Neural crest cell (in vitro differentiated cells): ENCODE measurements at regions not wholly inside any gene's neighbourhood (a gene's known extent, or its start where the extent isn't known, plus 50 kb on each side); places are given as distances from the start of the nearest gene placed in this dataset.

Experiments
- DNase-seq: peaks from one replicate; pipeline ENCODE4 v3.0.0; 2021; ENCODE audit warnings: low read depth, mixed read lengths, low spot score
- H3K27ac Mint-ChIP-seq: one replicate; pipeline ENCODE4 v1.8.0; 2021; ENCODE audit warnings: mild to moderate bottlenecking, mixed read lengths; ENCODE audit not compliant: unreplicated experiment
- H3K27me3 Mint-ChIP-seq: 2 replicates; pipeline ENCODE4 v1.8.0; 2021; ENCODE audit warnings: low read depth, mild to moderate bottlenecking, mixed read lengths
- H3K36me3 Mint-ChIP-seq: 2 replicates; pipeline ENCODE4 v1.8.0; 2021; ENCODE audit warnings: low read depth, mild to moderate bottlenecking, mixed read lengths
- H3K4me1 Mint-ChIP-seq: 2 replicates; pipeline ENCODE4 v1.8.0; 2021; ENCODE audit warnings: mixed read lengths
- H3K4me3 Mint-ChIP-seq: one replicate; pipeline ENCODE4 v1.8.0; 2021; ENCODE audit warnings: mild to moderate bottlenecking, mixed read lengths
- H3K9me3 Mint-ChIP-seq: 2 replicates; pipeline ENCODE4 v1.8.0; 2021; ENCODE audit warnings: mixed read lengths
- CTCF ChIP-seq: fragments of 200-600 bp; sonication (generic); conservative IDR thresholded peaks from 2 replicates; pipeline ENCODE4 v1.5.0; 2021; ENCODE audit warnings: antibody characterized with exemption, mild to moderate bottlenecking

GRCh38 chr3:84008623-84009022, 950.2 kb upstream of the CADM2 start:
- no peaks in the 10 kb centered on the region for H3K27me3 Mint-ChIP-seq
- no peak for TF ChIP-seq CTCF
- no peaks in the 10 kb centered on the region for H3K36me3 Mint-ChIP-seq
- no peak overlapping the region for H3K27ac Mint-ChIP-seq
- no peak for DNase-seq
- peaks cover 4% of the 10 kb centered on the region for H3K9me3 Mint-ChIP-seq
- no peaks in the 10 kb centered on the region for H3K4me1 Mint-ChIP-seq
- H3K4me3 Mint-ChIP-seq, result no peak overlapping the region

GRCh38 chr3:84023842-84024241, 934.9 kb upstream of the CADM2 start:
- Mint-ChIP-seq H3K4me1 (no peaks in the 10 kb centered on the region), H3K36me3 (no peaks in the 10 kb centered on the region), H3K4me3 (no peak overlapping the region), H3K27me3 (no peaks in the 10 kb centered on the region), H3K9me3 (no peaks in the 10 kb centered on the region), H3K27ac (no peak overlapping the region)
- TF ChIP-seq CTCF, result no peak
- no peak for DNase-seq

- peaks cover 13% of the 10 kb centered on the region for H3K9me3 Mint-ChIP-seq
- DNase-seq, result no peak
- H3K27me3 Mint-ChIP-seq, result no peaks in the 10 kb centered on the region
- H3K27ac Mint-ChIP-seq, result no peak overlapping the region
- H3K36me3 Mint-ChIP-seq, result peaks cover 2% of the 10 kb centered on the region
- H3K4me3 Mint-ChIP-seq, result no peak overlapping the region
- H3K4me1 Mint-ChIP-seq, result no peaks in the 10 kb centered on the region
- no peak for TF ChIP-seq CTCF
Observed at GRCh38 chr3:84039099-84039498, 919.7 kb upstream of the CADM2 start.

- Mint-ChIP-seq H3K9me3 (peaks cover 4% of the 10 kb centered on the region), H3K27me3 (no peaks in the 10 kb centered on the region), H3K4me3 (no peak overlapping the region), H3K36me3 (no peaks in the 10 kb centered on the region), H3K4me1 (no peaks in the 10 kb centered on the region), H3K27ac (no peak overlapping the region)
- no peak for DNase-seq
- no peak for TF ChIP-seq CTCF
Observed at GRCh38 chr3:84042399-84043106, 916.2 kb upstream of the CADM2 start.

GRCh38 chr3:84066915-84067314, 891.9 kb upstream of the CADM2 start:
- no peak for DNase-seq
- Mint-ChIP-seq H3K36me3 (no peaks in the 10 kb centered on the region), H3K4me3 (no peak overlapping the region), H3K27me3 (no peaks in the 10 kb centered on the region), H3K4me1 (peaks cover 7% of the 10 kb centered on the region), H3K27ac (no peak overlapping the region), H3K9me3 (peaks cover 3% of the 10 kb centered on the region)
- no peak for TF ChIP-seq CTCF
